KMS-11 (cell line): ENCODE measurements at regions not wholly inside any gene's neighbourhood (a gene's known extent, or its start where the extent isn't known, plus 50 kb on each side); places are given as distances from the start of the nearest gene placed in this dataset.
A peak's percentile ranks its signal among the peaks of the same experiment; 100 is the strongest.
"Not testable (repeated sequence)": the region's sequence is repeated elsewhere in the genome, so short reads cannot be mapped to it uniquely, and the experiment has no call there.

Experiments
- H2AFZ ChIP-seq: fragments of 200-600 bp; sonication (generic); 2 replicates; pipeline ENCODE4 v1.6.1; 2016; ENCODE audit warnings: antibody characterized with exemption, mixed run types, low read depth
- H3K27ac ChIP-seq: fragments of 200-600 bp; sonication (generic); 2 replicates; pipeline ENCODE4 v1.6.1; 2016; ENCODE audit warnings: mild to moderate bottlenecking, mixed run types
- H3K27me3 ChIP-seq: fragments of 200-600 bp; sonication (generic); 2 replicates; pipeline ENCODE4 v1.6.1; 2017; ENCODE audit warnings: mild to moderate bottlenecking, low read depth, mixed run types, moderate library complexity; ENCODE audit not compliant: insufficient read depth
- H3K36me3 ChIP-seq: fragments of 200-600 bp; sonication (generic); 2 replicates; pipeline ENCODE4 v1.6.1; 2017; ENCODE audit warnings: mild to moderate bottlenecking, mixed run types; ENCODE audit not compliant: insufficient read depth
- H3K4me1 ChIP-seq: fragments of 200-600 bp; sonication (generic); 2 replicates; pipeline ENCODE4 v1.6.1; 2016; ENCODE audit warnings: mild to moderate bottlenecking, low read depth, mixed run types; ENCODE audit not compliant: poor library complexity, severe bottlenecking
- H3K4me2 ChIP-seq: fragments of 200-600 bp; sonication (generic); 2 replicates; pipeline ENCODE4 v1.7.0; 2016; ENCODE audit warnings: mild to moderate bottlenecking, mixed run types
- H3K4me3 ChIP-seq: fragments of 200-600 bp; sonication (generic); IDR thresholded peaks from 2 replicates; pipeline ENCODE4 v1.6.1; 2017; ENCODE audit warnings: low read depth, low read length, mixed read lengths; ENCODE audit not compliant: insufficient read depth
- H3K79me2 ChIP-seq: fragments of 200-600 bp; sonication (generic); 2 replicates; pipeline ENCODE4 v1.6.1; 2016; ENCODE audit warnings: low read depth, mixed run types; ENCODE audit not compliant: insufficient read depth
- H3K9ac ChIP-seq: fragments of 200-600 bp; sonication (generic); 2 replicates; pipeline ENCODE4 v1.6.1; 2016; ENCODE audit warnings: mild to moderate bottlenecking, mixed run types
- H4K20me1 ChIP-seq: fragments of 200-600 bp; sonication (generic); 2 replicates; pipeline ENCODE4 v1.6.1; 2016; ENCODE audit warnings: mild to moderate bottlenecking, mixed run types; ENCODE audit not compliant: insufficient read depth
- CTCF ChIP-seq: fragments of 200-600 bp; sonication (generic); conservative IDR thresholded peaks from 2 replicates; pipeline ENCODE4 v1.6.1; 2017; ENCODE audit warnings: low read depth, mild to moderate bottlenecking, antibody characterized with exemption, low read length, moderate library complexity, mixed read lengths

DNA sequence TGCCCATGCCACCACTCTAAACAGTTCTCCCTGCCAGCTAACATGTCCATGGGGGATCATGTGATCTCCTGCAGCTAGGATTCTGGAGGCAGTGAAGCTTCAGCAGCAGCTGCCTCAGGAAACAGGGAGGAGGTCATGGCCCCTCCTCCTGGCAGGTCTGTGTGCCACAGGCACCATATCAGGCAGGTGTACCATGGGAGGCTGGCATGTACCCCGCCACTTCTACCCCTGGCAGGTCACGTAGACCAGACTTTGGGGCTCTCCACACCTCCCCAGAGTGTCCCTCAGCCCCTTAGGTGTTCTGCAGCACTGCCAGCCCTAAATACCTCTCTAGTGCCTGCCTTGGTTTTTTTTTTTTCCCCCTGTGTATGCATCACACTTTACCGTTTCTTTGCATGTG lies 110.5 kb upstream of the FAM47C start:
- Histone ChIP-seq H3K4me3 (no peak overlapping the region), H4K20me1 (no peaks in the 10 kb centered on the region), H3K27me3 (no peaks in the 10 kb centered on the region), H3K79me2 (no peaks in the 10 kb centered on the region), H3K36me3 (no peaks in the 10 kb centered on the region), H3K4me2 (no peak overlapping the region), H3K27ac (no peak overlapping the region), H3K4me1 (no peaks in the 10 kb centered on the region), H2AFZ (no peak overlapping the region), H3K9ac (no peak overlapping the region)
- no peak for TF ChIP-seq CTCF

DNA sequence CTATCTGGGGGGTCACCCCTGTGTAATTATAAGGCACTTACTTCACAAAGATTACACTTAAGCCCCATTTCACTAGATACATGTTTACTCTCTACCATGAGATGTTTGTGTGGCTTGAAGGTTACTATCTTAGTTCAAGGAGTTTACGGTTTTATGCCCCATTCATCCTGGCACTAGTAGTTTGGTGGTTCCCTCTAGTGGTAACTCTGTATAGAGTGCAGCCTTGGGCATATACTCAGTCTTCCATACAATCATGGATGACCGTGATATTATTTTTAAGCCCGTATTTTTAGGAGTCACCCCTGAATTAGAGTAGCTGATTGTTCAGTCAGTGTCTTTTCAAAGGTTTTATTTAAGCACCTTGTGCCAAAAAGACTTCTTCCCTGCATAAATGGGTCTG lies 109.9 kb upstream of the FAM47C start:
- no peaks in the 10 kb centered on the region for H3K36me3 ChIP-seq
- H3K4me3 ChIP-seq = no peak overlapping the region
- no peak overlapping the region for H3K27ac ChIP-seq
- H3K27me3 ChIP-seq = no peaks in the 10 kb centered on the region
- no peak overlapping the region for H2AFZ ChIP-seq
- peak; percentile 24; the same call in 1 of the 2 replicates for TF ChIP-seq CTCF
- H3K4me1 ChIP-seq = no peaks in the 10 kb centered on the region
- no peaks in the 10 kb centered on the region for H4K20me1 ChIP-seq
- H3K4me2 ChIP-seq = no peak overlapping the region
- no peaks in the 10 kb centered on the region for H3K79me2 ChIP-seq
- no peak overlapping the region for H3K9ac ChIP-seq

DNA sequence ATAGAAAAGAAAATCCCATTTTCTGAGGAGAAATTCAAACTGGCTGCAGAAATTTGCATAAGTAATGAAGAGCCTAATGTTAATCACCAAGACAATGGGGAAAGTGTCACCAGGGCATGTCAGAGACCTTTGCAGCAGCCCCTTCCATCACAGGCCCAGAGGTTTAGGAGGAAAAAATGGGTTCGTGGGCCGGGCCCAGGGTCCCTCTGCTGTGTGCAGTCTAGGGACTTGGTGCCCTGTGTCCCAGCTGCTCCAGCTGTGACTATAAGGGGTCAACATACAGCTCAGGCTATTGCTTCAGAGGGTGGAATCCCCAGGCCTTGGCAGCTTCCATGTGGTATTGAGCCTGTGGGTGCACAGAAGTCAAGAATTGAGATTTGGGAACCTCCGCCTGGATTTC lies 103.6 kb upstream of the FAM47C start:
- not testable (repeated sequence) for H3K27ac ChIP-seq, H3K4me2 ChIP-seq, H3K27me3 ChIP-seq, H2AFZ ChIP-seq, H3K79me2 ChIP-seq, H3K4me3 ChIP-seq, H4K20me1 ChIP-seq, H3K36me3 ChIP-seq, H3K4me1 ChIP-seq, H3K9ac ChIP-seq

DNA sequence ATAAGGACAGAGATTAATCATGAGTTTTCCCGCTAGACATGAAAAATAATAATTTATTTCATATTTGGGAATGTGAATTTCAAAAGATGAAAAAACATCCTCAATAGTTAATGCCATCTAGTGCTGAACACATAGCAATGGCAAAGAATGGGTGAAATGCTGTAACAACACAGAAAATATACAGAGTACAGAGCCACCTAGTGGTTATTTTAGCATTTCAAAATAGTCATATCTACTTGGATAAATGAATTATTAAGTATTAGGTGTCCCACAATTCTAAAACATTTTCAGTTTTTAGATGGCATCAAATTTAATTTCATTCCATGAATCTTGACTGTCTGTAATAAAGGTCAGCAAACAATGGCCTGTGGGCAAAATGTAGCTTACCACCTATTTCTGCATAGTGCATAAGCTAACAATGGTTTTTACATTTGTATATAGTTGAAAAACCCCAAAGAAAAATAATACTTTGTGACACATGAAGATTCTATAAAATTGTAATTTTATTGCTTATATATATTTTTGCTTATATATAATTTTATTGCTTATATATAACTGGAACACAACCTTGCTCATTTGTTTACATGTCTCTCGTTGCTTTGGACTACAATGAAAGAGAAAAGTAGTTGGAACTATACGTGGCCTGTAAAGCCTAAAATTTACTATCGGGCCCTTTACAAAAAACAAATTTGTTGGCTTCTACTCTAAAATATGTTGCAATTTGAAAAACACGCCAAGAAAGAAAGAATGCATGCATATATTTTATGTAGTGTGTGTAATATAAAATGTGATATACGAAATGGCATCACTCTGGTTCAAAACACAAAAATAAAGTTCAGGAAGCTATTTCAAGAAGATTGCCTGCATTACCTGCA lies 99.1 kb upstream of the FAM47C start:
- TF ChIP-seq CTCF = peak; percentile 66
- no peaks in the 10 kb centered on the region for H3K27me3 ChIP-seq
- no peaks in the 10 kb centered on the region for H4K20me1 ChIP-seq
- H3K79me2 ChIP-seq = no peaks in the 10 kb centered on the region
- H3K4me3 ChIP-seq = no peak overlapping the region
- no peak overlapping the region for H3K27ac ChIP-seq
- H3K4me1 ChIP-seq = no peaks in the 10 kb centered on the region
- no peak overlapping the region for H2AFZ ChIP-seq
- H3K9ac ChIP-seq = no peak overlapping the region
- no peaks in the 10 kb centered on the region for H3K36me3 ChIP-seq
- no peak overlapping the region for H3K4me2 ChIP-seq

DNA sequence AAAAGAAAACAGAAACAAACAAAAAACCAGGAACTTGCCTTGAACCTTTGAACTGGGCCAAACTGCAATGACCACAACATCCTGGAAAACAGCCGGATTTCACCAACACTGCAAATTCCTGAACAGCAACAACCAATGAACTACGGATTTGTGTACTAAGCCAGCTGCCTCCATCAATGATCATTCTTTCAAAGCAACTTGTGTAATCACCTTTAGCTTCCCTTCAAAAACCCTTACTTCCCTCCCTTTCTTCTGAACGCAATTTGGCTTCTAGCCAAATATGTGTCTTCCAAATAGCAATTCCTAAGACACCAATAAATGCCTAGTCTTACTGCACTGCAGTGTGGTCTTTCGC lies 98.5 kb upstream of the FAM47C start:
- Histone ChIP-seq H3K36me3 (no peaks in the 10 kb centered on the region), H3K4me2 (no peak overlapping the region)

More for the DNA sequence above, 98.5 kb upstream of the FAM47C start:
- Histone ChIP-seq H3K4me3 (no peak overlapping the region), H3K79me2 (no peaks in the 10 kb centered on the region), H2AFZ (no peak overlapping the region), H3K9ac (no peak overlapping the region), H3K27me3 (no peaks in the 10 kb centered on the region), H3K4me1 (no peaks in the 10 kb centered on the region), H4K20me1 (no peaks in the 10 kb centered on the region), H3K27ac (no peak overlapping the region)
- TF ChIP-seq CTCF = no peak
